ENCODE measurements at regions not wholly inside any gene's neighbourhood (a gene's known extent, or its start where the extent isn't known, plus 50 kb on each side); places are given as distances from the start of the nearest gene placed in this dataset.

DNA sequence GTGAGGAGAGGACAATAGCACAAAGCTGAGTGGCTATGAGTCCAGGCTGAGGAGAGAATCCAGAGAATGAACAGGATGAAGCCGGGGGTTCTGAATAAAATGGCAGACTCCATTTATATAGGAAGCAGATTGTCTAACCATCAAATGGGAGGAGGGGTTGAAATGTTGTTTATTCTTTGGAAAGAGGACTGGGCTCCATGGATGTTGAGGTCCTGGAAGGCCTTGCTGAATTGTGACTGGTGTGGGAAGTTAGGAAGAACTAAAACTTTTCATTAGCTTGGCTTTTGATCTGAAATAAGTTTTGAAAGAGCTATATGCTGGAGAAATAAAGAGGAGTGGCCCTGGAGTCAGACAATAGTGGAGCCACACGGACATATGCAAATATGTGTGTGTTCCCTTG lies 647.8 kb downstream of the RNF144B start:
- no peak overlapping the region for H3K4me3 ChIP-seq (ENCODE audit: low read depth, low read length)
- DNase-seq (ENCODE audit: low read depth): no peak
- TF ChIP-seq, protein P1, sequence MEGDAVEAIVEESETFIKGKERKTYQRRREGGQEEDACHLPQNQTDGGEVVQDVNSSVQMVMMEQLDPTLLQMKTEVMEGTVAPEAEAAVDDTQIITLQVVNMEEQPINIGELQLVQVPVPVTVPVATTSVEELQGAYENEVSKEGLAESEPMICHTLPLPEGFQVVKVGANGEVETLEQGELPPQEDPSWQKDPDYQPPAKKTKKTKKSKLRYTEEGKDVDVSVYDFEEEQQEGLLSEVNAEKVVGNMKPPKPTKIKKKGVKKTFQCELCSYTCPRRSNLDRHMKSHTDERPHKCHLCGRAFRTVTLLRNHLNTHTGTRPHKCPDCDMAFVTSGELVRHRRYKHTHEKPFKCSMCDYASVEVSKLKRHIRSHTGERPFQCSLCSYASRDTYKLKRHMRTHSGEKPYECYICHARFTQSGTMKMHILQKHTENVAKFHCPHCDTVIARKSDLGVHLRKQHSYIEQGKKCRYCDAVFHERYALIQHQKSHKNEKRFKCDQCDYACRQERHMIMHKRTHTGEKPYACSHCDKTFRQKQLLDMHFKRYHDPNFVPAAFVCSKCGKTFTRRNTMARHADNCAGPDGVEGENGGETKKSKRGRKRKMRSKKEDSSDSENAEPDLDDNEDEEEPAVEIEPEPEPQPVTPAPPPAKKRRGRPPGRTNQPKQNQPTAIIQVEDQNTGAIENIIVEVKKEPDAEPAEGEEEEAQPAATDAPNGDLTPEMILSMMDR (IDR thresholded peaks at IDR 0.05; ENCODE audit: low read depth, low read length): no peak

DNA sequence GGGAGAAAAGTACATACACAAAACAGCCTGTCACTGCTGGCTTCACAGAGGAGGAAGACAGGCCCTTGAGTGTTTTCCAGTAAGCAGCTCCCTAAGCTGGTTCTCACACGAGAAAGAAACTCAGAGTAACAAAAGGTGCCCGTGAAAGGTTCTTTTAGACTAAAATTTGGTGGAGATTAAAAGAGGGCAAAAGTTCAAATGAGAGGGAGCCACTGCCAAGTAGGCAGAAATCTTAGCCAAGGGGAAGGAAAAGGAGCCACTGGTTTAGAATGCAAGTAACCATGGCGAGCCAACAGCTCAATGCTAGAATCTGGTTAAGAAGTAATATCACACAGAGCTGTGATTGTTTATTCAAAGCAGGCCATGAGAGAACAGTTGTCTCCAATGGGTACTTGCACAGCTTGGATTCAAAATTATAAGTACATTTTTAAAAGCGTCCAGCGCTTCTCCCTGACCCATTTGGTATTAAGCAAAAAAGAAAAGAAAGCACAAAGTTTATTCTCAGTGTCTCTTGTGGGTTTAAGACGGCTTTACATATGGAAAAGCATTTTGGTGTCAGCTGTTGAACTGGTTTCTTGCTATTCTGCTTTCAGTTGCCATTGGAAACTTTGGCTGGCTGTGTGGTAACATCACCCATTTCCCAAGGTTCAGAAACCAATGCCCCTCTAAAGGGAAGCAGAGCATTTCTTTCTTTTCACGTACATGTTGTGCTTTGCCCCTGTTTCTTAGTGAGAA lies 648.5 kb downstream of the RNF144B start:
- no peak overlapping the region for H3K4me3 ChIP-seq (ENCODE audit: low read depth, low read length)
- DNase-seq (ENCODE audit: low read depth): no peak
- TF ChIP-seq MYC (IDR thresholded peaks at IDR 0.05; ENCODE audit: low read depth, low read length): no peak
- TF ChIP-seq POLR2A (IDR thresholded peaks at IDR 0.05; ENCODE audit: extremely low read depth, insufficient read length): no peak
- TF ChIP-seq, protein P1 (IDR thresholded peaks at IDR 0.05; ENCODE audit: low read depth, low read length): no peak
- TF ChIP-seq, protein P2, sequence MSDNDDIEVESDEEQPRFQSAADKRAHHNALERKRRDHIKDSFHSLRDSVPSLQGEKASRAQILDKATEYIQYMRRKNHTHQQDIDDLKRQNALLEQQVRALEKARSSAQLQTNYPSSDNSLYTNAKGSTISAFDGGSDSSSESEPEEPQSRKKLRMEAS (IDR thresholded peaks at IDR 0.05; ENCODE audit: low read depth, low read length): no peak

DNA sequence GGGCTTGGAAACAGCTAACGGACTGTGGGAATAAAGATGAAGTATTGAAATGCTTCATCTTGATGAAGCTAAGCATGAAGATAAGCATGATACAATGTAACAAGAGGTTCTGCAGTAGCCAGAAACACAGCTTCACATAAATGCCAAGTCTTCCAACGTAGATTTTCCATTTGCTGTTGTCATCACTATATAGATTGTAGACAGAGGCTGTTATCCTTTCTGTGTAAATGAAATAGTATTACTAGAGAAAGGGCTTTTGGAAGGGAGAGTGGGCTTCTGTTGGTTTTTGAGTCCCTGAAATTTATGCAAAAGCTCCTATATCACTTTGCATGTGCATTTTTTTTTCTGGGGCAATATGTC lies 649.0 kb downstream of the RNF144B start:
- DNase-seq (ENCODE audit: low read depth): no peak
- no peak overlapping the region for H3K4me3 ChIP-seq (ENCODE audit: low read depth, low read length)
- TF ChIP-seq, protein P1 (IDR thresholded peaks at IDR 0.05; ENCODE audit: low read depth, low read length): no peak
- TF ChIP-seq MYC (IDR thresholded peaks at IDR 0.05; ENCODE audit: low read depth, low read length): no peak
- TF ChIP-seq POLR2A (IDR thresholded peaks at IDR 0.05; ENCODE audit: extremely low read depth, insufficient read length): no peak
- TF ChIP-seq, protein P2 (IDR thresholded peaks at IDR 0.05; ENCODE audit: low read depth, low read length): no peak

DNA sequence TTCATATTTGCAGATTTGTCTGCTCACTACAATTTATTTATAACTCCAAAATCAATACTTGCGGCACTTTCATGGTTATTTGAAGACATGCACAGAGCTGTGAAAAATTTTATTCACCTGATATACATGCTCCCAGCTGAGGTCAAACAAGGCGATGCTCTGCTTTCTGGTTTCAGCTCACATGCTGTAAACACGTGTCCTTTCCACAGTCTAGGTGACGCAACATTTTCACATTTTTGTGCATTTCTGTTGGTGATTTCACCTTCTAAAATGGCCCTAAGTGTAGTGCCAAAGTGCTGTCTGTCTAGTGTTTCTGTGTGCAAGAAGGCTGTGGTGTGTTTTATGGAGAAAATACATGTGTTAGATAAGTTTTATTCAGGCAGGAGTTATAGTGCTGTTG lies 650.5 kb downstream of the RNF144B start:
- H3K4me3 ChIP-seq (ENCODE audit: low read depth, low read length): no peak overlapping the region
- TF ChIP-seq MYC (IDR thresholded peaks at IDR 0.05; ENCODE audit: low read depth, low read length) (no peak), POLR2A (IDR thresholded peaks at IDR 0.05; ENCODE audit: extremely low read depth, insufficient read length) (no peak)
- TF ChIP-seq, protein P2 (IDR thresholded peaks at IDR 0.05; ENCODE audit: low read depth, low read length): no peak
- TF ChIP-seq, protein P1 (IDR thresholded peaks at IDR 0.05; ENCODE audit: low read depth, low read length): no peak
- no peak for DNase-seq (ENCODE audit: low read depth)

DNA sequence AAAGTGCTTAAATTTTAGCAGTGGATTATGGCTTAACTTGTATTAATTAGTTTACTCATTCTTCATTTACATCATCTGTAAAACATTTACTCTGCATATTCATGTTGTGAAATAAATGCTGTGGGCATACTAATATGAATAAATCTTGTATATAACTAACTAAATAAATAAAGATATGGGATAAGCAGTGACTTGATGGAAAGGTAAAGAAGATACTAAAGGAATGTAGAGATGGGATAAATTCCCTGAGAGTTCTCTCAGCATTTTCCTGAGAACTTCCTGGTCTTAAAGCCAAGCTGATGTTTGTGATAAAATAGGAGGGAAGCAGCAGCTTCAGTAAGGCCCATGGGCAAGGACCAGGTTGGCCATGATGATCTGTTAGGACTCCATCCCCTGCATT lies 652.1 kb downstream of the RNF144B start:
- H3K4me3 ChIP-seq (ENCODE audit: low read depth, low read length): no peak overlapping the region
- TF ChIP-seq, protein P1 (IDR thresholded peaks at IDR 0.05; ENCODE audit: low read depth, low read length): no peak
- TF ChIP-seq, protein P2 (IDR thresholded peaks at IDR 0.05; ENCODE audit: low read depth, low read length): no peak
- TF ChIP-seq MYC (IDR thresholded peaks at IDR 0.05; ENCODE audit: low read depth, low read length): no peak
- no peak for TF ChIP-seq POLR2A (IDR thresholded peaks at IDR 0.05; ENCODE audit: extremely low read depth, insufficient read length)
- no peak for DNase-seq (ENCODE audit: low read depth)

DNA sequence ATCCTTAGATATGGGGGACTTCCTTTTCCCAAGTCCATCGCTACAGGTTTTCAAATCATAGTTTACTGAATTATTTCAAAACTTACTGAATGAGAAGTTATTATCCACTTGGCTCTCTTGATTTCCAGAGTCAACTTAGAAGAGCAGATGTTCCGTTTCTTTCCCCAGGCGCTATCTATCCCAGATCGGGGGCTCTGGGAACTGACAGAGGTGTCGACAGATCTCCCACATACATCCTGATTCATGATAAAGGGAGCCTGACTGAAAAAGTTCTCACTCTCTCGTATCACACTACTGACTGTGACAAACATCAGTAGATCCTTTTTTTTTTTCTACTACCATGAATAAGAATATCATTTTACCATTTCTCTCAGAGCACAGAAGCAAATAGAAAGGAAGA lies 654.8 kb downstream of the RNF144B start:
- DNase-seq (ENCODE audit: low read depth): no peak
- no peak overlapping the region for H3K4me3 ChIP-seq (ENCODE audit: low read depth, low read length)
- TF ChIP-seq, protein P2 (IDR thresholded peaks at IDR 0.05; ENCODE audit: low read depth, low read length): no peak
- TF ChIP-seq MYC (IDR thresholded peaks at IDR 0.05; ENCODE audit: low read depth, low read length) (no peak), POLR2A (IDR thresholded peaks at IDR 0.05; ENCODE audit: extremely low read depth, insufficient read length) (no peak)
- TF ChIP-seq, protein P1 (IDR thresholded peaks at IDR 0.05; ENCODE audit: low read depth, low read length): no peak
